Cardiac fibroblast (primary cell): ENCODE measurements at regions not wholly inside any gene's neighbourhood (a gene's known extent, or its start where the extent isn't known, plus 50 kb on each side); places are given as distances from the start of the nearest gene placed in this dataset.
A peak's percentile ranks its signal among the peaks of the same experiment; 100 is the strongest.

Experiments used
- DNase-seq, 2 donors: peaks; one replicate each; pipeline versions ENCODE4 v3.0.0 to v3.0.0-alpha.2; 2010; ENCODE audit warnings: low read depth in 2 of 2
- H3K4me3 ChIP-seq, 2 donors: replicated peaks in 1 of 2; 1 replicate in 1 of 2; 2 replicates in 1 of 2; pipeline ENCODE4 v1.5.1; 2011; ENCODE audit warnings: low read depth in 2 of 2, low read length in 2 of 2, mild to moderate bottlenecking in 2 of 2, moderate library complexity in 1 of 2
- CTCF ChIP-seq: IDR thresholded peaks from one replicate; pipeline ENCODE4 v1.5.1; 2011; ENCODE audit warnings: low read depth, mild to moderate bottlenecking, low read length, inconsistent platforms

DNA sequence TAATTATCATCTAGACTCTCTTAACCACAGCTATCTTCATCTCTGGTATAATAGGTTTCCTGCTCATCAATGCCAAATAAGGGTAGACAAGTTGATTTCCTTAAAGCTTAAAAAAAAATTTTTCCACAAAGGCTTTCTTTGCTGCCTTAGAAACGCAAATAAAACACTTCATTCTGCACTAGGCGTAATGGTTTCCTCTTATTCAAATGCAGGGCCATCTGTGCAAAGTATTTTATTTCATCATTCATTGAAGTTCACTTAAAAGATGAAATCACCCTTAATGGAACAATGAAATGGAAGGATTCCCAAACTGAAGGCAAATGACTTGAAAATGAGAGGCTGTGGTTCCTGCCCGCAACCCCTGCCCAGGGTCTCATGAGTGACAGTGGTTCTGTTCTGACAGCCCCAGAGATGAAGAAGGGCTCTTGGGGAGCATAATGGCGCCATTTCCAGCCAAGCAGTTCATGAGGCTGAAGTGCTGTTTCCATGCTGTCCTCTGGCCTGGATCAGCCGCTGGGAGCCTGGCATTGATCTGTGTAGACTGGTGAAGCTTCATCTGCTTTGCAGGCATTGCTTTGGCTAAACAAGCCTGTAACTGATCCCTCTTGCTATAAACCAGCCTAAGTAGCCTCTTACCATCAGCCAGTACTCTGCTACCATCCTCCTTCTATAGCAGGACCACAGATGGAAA, 276.9 kb upstream of the WWC1 start:
- TF ChIP-seq CTCF, result no peak
- DNase-seq, result no peak
- H3K4me3 ChIP-seq, result no peak overlapping the region

DNA sequence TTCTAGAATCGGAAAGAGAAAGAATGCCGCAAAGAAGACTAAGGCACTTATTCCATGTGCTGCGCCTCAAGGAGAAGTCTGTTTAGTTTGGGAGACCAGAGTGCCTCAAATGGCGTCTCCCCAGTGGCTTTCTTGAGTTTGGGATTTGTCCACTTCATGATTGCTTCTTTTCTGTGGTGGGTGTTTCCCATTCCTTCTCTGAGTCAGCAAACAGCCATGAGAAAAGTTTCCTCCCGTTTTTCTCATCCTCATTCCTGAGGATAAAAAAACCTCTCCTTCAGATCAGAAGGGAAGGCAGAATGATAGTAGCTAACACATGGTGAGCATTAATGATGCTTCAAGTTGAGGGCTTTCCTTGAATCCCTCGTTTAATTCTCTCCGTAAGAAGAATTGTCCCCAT, 275.9 kb upstream of the WWC1 start:
- peak; percentile 10 to 11 for DNase-seq
- no peak overlapping the region for H3K4me3 ChIP-seq
- TF ChIP-seq CTCF, result no peak

DNA sequence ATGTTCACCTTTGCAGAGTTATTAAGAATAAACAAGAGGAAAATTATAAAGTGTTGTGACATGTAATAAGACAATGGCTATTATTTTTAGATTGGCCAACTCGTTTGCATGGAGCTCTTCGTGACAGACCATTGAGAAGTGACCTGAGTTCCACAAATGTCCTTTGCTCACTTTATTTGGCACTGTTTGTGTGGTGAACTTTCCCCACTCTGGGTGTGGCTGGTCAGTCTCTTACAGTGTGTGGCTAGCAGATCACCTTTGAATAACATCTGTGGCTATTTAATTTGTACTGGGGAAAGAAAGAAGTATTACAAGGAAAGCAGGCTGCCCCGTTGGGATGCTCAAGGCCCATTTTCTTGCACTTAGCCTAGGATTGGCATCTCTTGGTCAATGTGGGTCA, 274.1 kb upstream of the WWC1 start:
- TF ChIP-seq CTCF, result no peak
- no peak overlapping the region for H3K4me3 ChIP-seq
- no peak for DNase-seq

GRCh38 chr5:168019143-168019542, 272.3 kb upstream of the WWC1 start:
- TF ChIP-seq CTCF, result no peak
- no peak for DNase-seq

GRCh38 chr5:168020542-168021294, 270.7 kb upstream of the WWC1 start:
- TF ChIP-seq CTCF, result peak; percentile 42
- DNase-seq, result peak; percentile 36 to 61

More at GRCh38 chr5:168019143-168019542, 272.3 kb upstream of the WWC1 start:
- no peak overlapping the region for H3K4me3 ChIP-seq

GRCh38 chr5:168022446-168023169, 268.8 kb upstream of the WWC1 start:
- no peak overlapping the region for H3K4me3 ChIP-seq
- no peak for TF ChIP-seq CTCF
- no peak for DNase-seq

More at GRCh38 chr5:168020542-168021294, 270.7 kb upstream of the WWC1 start:
- H3K4me3 ChIP-seq, result no peak overlapping the region
